ENCODE measurements at regions not wholly inside any gene's neighbourhood (a gene's known extent, or its start where the extent isn't known, plus 50 kb on each side); places are given as distances from the start of the nearest gene placed in this dataset.

- no peak overlapping the region for H3K9ac ChIP-seq (ENCODE audit: control insufficient read depth, insufficient read depth, low read length)
- H3K4me1 ChIP-seq (ENCODE audit: control insufficient read depth, insufficient read depth, low read length) = no peaks in the 10 kb centered on the region
- BruUV-seq (replicated peaks) = no TSS peak
- ChIA-PET CTCF (no interaction called here), RAD21 (ENCODE audit: unreplicated experiment) (no interaction called here), POLR2A (no interaction called here), SMC1A (ENCODE audit: uncharacterized antibody, unreplicated experiment) (no interaction called here)
- no peak overlapping the region for H3K4me2 ChIP-seq (ENCODE audit: control insufficient read depth, insufficient read depth)
- in situ Hi-C loops (cut with MboI) = no loop called here
- no peak overlapping the region for H3K27ac ChIP-seq (ENCODE audit: control insufficient read depth, insufficient read depth)
- TF ChIP-seq E2F8 (IDR thresholded peaks at IDR 0.05; ENCODE audit: low read depth, partially characterized antibody) = no peak
- TF ChIP-seq CBFB (IDR thresholded peaks at IDR 0.05; ENCODE audit: low read depth) = no peak
- no peak for TF ChIP-seq RB1 (IDR thresholded peaks at IDR 0.05; ENCODE audit: borderline replicate concordance)
- no peak for TF ChIP-seq MTA3 (IDR thresholded peaks at IDR 0.05; ENCODE audit: borderline replicate concordance, low read length)
- no peak for TF ChIP-seq EGR1 (IDR thresholded peaks at IDR 0.05; ENCODE audit: borderline replicate concordance in 1 of 2, low read depth in 2 of 2, low read length in 2 of 2)
- no peak for TF ChIP-seq SMC3 (IDR thresholded peaks at IDR 0.05; ENCODE audit: borderline replicate concordance, low read length)
- TF ChIP-seq GATAD2B (conservative IDR thresholded peaks at IDR 0.05; ENCODE audit: low read depth) = no peak
- no peak for TF ChIP-seq POLR2AphosphoS2 (IDR thresholded peaks at IDR 0.05; ENCODE audit: low read depth, low read length)
- no peak for TF ChIP-seq ZNF384 (IDR thresholded peaks at IDR 0.05; ENCODE audit: borderline replicate concordance, low read depth, low read length)
- no peak for TF ChIP-seq BCL11A (IDR thresholded peaks at IDR 0.05; ENCODE audit: low read depth, low read length)
- H3K79me2 ChIP-seq (ENCODE audit: control insufficient read depth, insufficient read depth, low read length) = no peaks in the 10 kb centered on the region
- FAIRE-seq (no peak), ATAC-seq (no peak), DNase-seq (ENCODE audit: low read depth, low spot score) (no peak)
- H3K9me3 ChIP-seq (replicated peaks; ENCODE audit: control insufficient read depth, insufficient read depth, low read length) = no peaks in the 10 kb centered on the region
- H2AFZ ChIP-seq (ENCODE audit: control insufficient read depth, low read depth, low read length) = no peak overlapping the region
- H3K27me3 ChIP-seq (replicated peaks in 1 of 2; ENCODE audit: control insufficient read depth in 2 of 2, insufficient read depth in 2 of 2, low read length in 1 of 2) = 0 out of 4 replicates have a peak, but pooled peaks cover 0 to 1% of the 10 kb centered on the region in 2 experiments
- H3K36me3 ChIP-seq (ENCODE audit: control insufficient read depth in 2 of 2, insufficient read depth in 2 of 2, low read length in 1 of 2) = no peaks in the 10 kb centered on the region
- H3K4me3 ChIP-seq = no peak overlapping the region
- intact Hi-C loops (cut with micrococcal nuclease; ENCODE audit: unreplicated experiment) = no loop called here
- H4K20me1 ChIP-seq (ENCODE audit: control insufficient read depth, insufficient read depth) = no peaks in the 10 kb centered on the region
Measured at GRCh38 chr1:112169517-112169916, 180.0 kb upstream of the KCND3 start.

Data from GM12878 (cell line).